Right lobe of liver (tissue), 6 donors: ENCODE measurements at regions not wholly inside any gene's neighbourhood (a gene's known extent, or its start where the extent isn't known, plus 50 kb on each side); places are given as distances from the start of the nearest gene placed in this dataset.
A peak's percentile ranks its signal among the peaks of the same experiment; 100 is the strongest.

Source experiments
- ATAC-seq, 4 donors: fragments of 200-7000 bp; cut with Tn5 transposase; one replicate each; pipeline ENCODE4 v1.9.1; 2020; ENCODE audit warnings: mild to moderate bottlenecking in 4 of 4, moderate library complexity in 4 of 4
- DNase-seq, 3 donors: peaks; one replicate each; pipeline ENCODE4 v3.0.0-alpha.2; 2020
- H3K27ac ChIP-seq, 3 donors: fragments of 200-600 bp; one replicate each; pipeline ENCODE4 v1.8.0; 2022
- H3K27me3 ChIP-seq, 2 donors: fragments of 200-600 bp; one replicate each; pipeline ENCODE4 v1.8.0; 2022
- H3K36me3 ChIP-seq, 4 donors: fragments of 200-600 bp; sonication (generic) in 1 of 4; one replicate each; pipeline versions ENCODE4 v1.5.1 to v1.8.0; 2017 to 2022; ENCODE audit warnings: control low read depth in 1 of 4
- H3K4me1 ChIP-seq, 4 donors: fragments of 200-600 bp; sonication (generic) in 1 of 4; one replicate each; pipeline versions ENCODE4 v1.5.1 to v1.8.0; 2017 to 2022; ENCODE audit warnings: control low read depth in 1 of 4
- H3K4me3 ChIP-seq, 3 donors: fragments of 200-600 bp; one replicate each; pipeline ENCODE4 v1.8.0; 2022
- H3K9me3 ChIP-seq, 4 donors: fragments of 200-600 bp; sonication (generic) in 1 of 4; one replicate each; pipeline versions ENCODE4 v1.5.1 to v1.8.0; 2017 to 2022; ENCODE audit warnings: control low read depth in 1 of 4
- POLR2A ChIP-seq: fragments of 450-650 bp; IDR thresholded peaks from one replicate; pipeline ENCODE4 v1.6.1; 2017; ENCODE audit warnings: antibody characterized with exemption, mild to moderate bottlenecking
- WGBS: methylation state at CpG from one replicate; pipeline ENCODE4 v1.1.6; 2018; ENCODE audit warnings: low coverage, low lambda C conversion rate; ENCODE audit not compliant: insufficient coverage; ENCODE audit errors: missing lambda C conversion rate; 5-methylcytosine and 5-hydroxymethylcytosine counted together
- intact Hi-C, 2 donors: fragments of 100-400 bp; cut with DNase I; formaldehyde crosslinking; loops; one replicate each; pipeline versions ENCODE4 v1.11.2 to v1.14.1; 2022
- TF ChIP-seq, protein P1 (sequence below), 4 donors: fragments of 200-600 bp in 3 of 4; fragments of 450-650 bp in 1 of 4; IDR thresholded peaks; one replicate each; pipeline versions ENCODE4 v1.5.1 to v1.8.0; 2016 to 2022; ENCODE audit warnings: antibody characterized with exemption in 4 of 4, mild to moderate bottlenecking in 2 of 4
- donor health status: DM: no; HTN: yes; CAD: no.
- donor health status: DM: no; HTN: no; CAD: no.
- donor health status: DM: no; HTN: no; CAD: no.
- donor health status: DM: no; HTN: yes; CAD: no.
- donor health status: DM: no; HTN: yes; CAD: no.

DNA sequence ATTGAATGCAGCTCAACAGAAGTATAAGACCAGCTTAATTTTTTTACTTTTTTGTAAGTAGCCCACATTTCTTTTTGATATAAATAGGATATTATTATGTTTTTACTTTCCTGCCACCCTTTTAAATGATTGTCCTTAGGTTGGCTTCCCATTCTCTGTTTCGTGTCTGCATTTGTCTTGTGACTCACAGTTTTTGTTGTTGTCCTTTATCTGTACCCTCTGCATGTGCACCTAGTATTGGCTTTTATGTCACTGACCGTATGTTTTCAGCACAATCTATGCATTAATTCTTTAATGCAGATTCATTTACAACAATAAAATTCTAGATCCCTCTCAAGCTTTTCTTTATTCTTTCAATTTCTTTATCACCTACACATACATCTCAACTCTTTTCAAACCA, 474.2 kb upstream of the FANCL start:
- no peak for DNase-seq
- H3K4me1 ChIP-seq, result no peaks in the 10 kb centered on the region
- TF ChIP-seq, protein P1, sequence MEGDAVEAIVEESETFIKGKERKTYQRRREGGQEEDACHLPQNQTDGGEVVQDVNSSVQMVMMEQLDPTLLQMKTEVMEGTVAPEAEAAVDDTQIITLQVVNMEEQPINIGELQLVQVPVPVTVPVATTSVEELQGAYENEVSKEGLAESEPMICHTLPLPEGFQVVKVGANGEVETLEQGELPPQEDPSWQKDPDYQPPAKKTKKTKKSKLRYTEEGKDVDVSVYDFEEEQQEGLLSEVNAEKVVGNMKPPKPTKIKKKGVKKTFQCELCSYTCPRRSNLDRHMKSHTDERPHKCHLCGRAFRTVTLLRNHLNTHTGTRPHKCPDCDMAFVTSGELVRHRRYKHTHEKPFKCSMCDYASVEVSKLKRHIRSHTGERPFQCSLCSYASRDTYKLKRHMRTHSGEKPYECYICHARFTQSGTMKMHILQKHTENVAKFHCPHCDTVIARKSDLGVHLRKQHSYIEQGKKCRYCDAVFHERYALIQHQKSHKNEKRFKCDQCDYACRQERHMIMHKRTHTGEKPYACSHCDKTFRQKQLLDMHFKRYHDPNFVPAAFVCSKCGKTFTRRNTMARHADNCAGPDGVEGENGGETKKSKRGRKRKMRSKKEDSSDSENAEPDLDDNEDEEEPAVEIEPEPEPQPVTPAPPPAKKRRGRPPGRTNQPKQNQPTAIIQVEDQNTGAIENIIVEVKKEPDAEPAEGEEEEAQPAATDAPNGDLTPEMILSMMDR (IDR thresholded peaks at IDR 0.05), result no peak
- TF ChIP-seq POLR2A, result no peak
- intact Hi-C loops, result no loop called here
- no peak overlapping the region for H3K4me3 ChIP-seq
- H3K27ac ChIP-seq, result no peak overlapping the region
- no peaks in the 10 kb centered on the region for H3K9me3 ChIP-seq
- no peaks in the 10 kb centered on the region for H3K36me3 ChIP-seq
- 47% methylated on average over 2 of the region's 2 CpGs for WGBS
- no peak for ATAC-seq
- no peaks in the 10 kb centered on the region for H3K27me3 ChIP-seq

GRCh38 chr2:58714238-58714637, 473.1 kb upstream of the FANCL start:
- 69% methylated on average over 4 of the region's 7 CpGs for WGBS
- Histone ChIP-seq H3K36me3 (no peaks in the 10 kb centered on the region), H3K4me3 (no peak overlapping the region), H3K27ac (no peak overlapping the region), H3K9me3 (no peaks in the 10 kb centered on the region), H3K4me1 (no peaks in the 10 kb centered on the region), H3K27me3 (no peaks in the 10 kb centered on the region)
- TF ChIP-seq POLR2A, result no peak
- TF ChIP-seq, protein P1 (IDR thresholded peaks at IDR 0.05), result no peak
- ATAC-seq, result no peak
- no peak for DNase-seq
- intact Hi-C loops, result no loop called here

DNA sequence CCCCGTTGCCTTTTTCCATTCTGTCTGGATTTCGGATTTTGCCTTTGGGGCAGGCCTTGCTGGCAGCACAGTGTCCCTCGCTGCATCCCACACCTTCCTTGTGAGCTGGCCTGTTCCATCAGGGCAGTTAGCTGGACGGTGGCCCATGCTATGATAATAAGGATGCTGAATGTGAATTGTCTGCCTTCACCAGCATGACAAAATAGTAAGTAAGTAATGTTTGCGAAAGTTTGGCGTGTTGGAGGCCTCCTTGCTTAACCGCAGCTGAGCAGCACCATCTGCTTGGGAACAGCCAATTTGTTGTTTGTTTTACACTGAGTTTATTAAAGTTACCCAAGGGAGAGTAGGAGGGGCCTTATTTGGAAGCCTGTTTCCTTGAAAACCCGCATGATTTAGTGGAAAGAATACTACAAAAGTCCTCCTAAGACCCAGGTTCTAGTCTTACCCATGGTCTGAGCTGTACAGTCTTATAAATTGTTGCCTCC, 469.7 kb upstream of the FANCL start:
- intact Hi-C loops, result no loop called here
- WGBS, result 58% methylated on average over 7 of the region's 8 CpGs
- H3K27ac ChIP-seq, result no peak overlapping the region
- DNase-seq (peak in 1 of 3 donors; percentile 32), ATAC-seq (no peak)
- no peaks in the 10 kb centered on the region for H3K36me3 ChIP-seq
- no peaks in the 10 kb centered on the region for H3K9me3 ChIP-seq
- no peak overlapping the region for H3K4me3 ChIP-seq
- TF ChIP-seq, protein P1 (IDR thresholded peaks at IDR 0.05), result no peak
- no peak for TF ChIP-seq POLR2A
- H3K27me3 ChIP-seq, result no peaks in the 10 kb centered on the region
- no peaks in the 10 kb centered on the region for H3K4me1 ChIP-seq

DNA sequence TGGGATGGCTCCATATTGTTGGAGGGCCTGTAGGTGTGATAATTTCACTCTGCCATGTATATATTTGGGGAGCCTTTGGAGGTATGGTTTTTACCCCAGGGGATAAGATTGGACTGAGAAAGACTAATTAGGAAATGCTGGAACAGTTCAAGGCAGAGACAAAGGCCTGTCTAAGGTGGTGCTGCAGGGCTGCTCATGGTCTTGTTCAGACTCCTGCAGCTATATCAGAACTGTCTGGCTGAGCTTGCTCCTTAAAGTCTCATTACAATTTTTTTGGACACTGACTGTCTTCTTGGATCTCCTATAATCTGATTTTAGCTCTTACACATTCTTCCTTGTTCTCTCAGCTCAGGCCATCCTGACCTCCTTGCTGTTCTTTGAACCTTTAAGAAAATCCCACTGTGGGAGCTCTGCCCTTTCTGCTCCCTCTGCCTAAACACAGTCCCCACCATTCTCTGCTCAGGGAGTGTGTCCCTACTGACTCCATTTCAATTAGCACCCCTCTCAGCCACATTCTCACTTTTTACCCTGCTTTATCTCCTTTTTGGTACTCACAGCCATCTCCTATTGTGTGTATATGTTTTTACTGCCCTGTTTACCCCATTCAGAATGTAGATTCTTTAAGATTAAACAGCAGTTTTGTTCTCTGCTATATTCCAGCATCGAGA, 468.7 kb upstream of the FANCL start:
- ATAC-seq, result no peak
- Histone ChIP-seq H3K36me3 (no peaks in the 10 kb centered on the region), H3K27ac (no peak overlapping the region), H3K27me3 (no peaks in the 10 kb centered on the region), H3K4me1 (no peaks in the 10 kb centered on the region), H3K9me3 (no peaks in the 10 kb centered on the region), H3K4me3 (no peak overlapping the region)
- intact Hi-C loops, result no loop called here
- TF ChIP-seq, protein P1 (IDR thresholded peaks at IDR 0.05), result no peak
- no peak for TF ChIP-seq POLR2A
- DNase-seq, result no peak
- WGBS, result 45% methylated on average over 1 of the region's 1 CpG
